OCI-LY3 (cell line): ENCODE measurements at regions not wholly inside any gene's neighbourhood (a gene's known extent, or its start where the extent isn't known, plus 50 kb on each side); places are given as distances from the start of the nearest gene placed in this dataset.

ENCODE experiments used
- H2AFZ ChIP-seq: fragments of 200-600, 300-600 bp; shearing (Covaris generic); 2 replicates; pipeline ENCODE4 v1.6.0; 2014; ENCODE audit warnings: antibody characterized with exemption, low read depth, low read length
- H3K27ac ChIP-seq: fragments of 200-600, 300-600 bp; sonication (generic); 2 replicates; pipeline ENCODE4 v1.5.1; 2014; ENCODE audit warnings: mild to moderate bottlenecking, low read length, moderate library complexity, mixed read lengths
- H3K27me3 ChIP-seq: fragments of 200-600, 300-600 bp; sonication (generic); 2 replicates; pipeline ENCODE4 v1.6.1; 2014; ENCODE audit warnings: low read depth, low read length, mixed read lengths
- H3K36me3 ChIP-seq: fragments of 200-600, 300-600 bp; sonication (generic); replicated peaks from 2 replicates; pipeline ENCODE3; 2014; ENCODE audit warnings: low read depth, low read length, mixed read lengths
- H3K4me1 ChIP-seq: fragments of 300-600, 200-600 bp; sonication (generic); 2 replicates; pipeline ENCODE4 v1.6.1; 2014; ENCODE audit warnings: low read length, mixed read lengths
- H3K4me2 ChIP-seq: fragments of 200-600, 300-600 bp; sonication (generic); 2 replicates; pipeline ENCODE4 v1.6.1; 2014; ENCODE audit warnings: low read length, mixed read lengths
- H3K4me3 ChIP-seq: fragments of 300-600, 200-600 bp; sonication (generic); 2 replicates; pipeline ENCODE4 v1.5.1; 2014; ENCODE audit warnings: antibody characterized with exemption, mild to moderate bottlenecking, low read length, moderate library complexity
- H3K79me2 ChIP-seq: fragments of 300-600, 200-600 bp; shearing (Covaris generic); 2 replicates; pipeline ENCODE4 v1.6.1; 2014; ENCODE audit warnings: mild to moderate bottlenecking, low read length, mixed read lengths
- H3K9ac ChIP-seq: fragments of 300-600, 200-600 bp; shearing (Covaris generic); 2 replicates; pipeline ENCODE4 v1.6.0; 2014; ENCODE audit warnings: mild to moderate bottlenecking, low read length, moderate library complexity
- H3K9me3 ChIP-seq: fragments of 200-600, 300-600 bp; shearing (Covaris generic); 2 replicates; pipeline ENCODE4 v1.6.1; 2014; ENCODE audit warnings: low read length, mixed read lengths; ENCODE audit not compliant: insufficient read depth
- H4K20me1 ChIP-seq: fragments of 200-600, 300-600 bp; sonication (generic); 2 replicates; pipeline ENCODE4 v1.6.1; 2016; ENCODE audit warnings: low read length, mixed read lengths; ENCODE audit not compliant: insufficient read depth
- CTCF ChIP-seq: fragments of 200-600, 300-600 bp; sonication (generic); IDR thresholded peaks from 2 replicates; pipeline ENCODE4 v1.5.1; 2014; ENCODE audit warnings: antibody characterized with exemption, low read length, low read depth
- EZH2phosphoT487 ChIP-seq: fragments of 200-600 bp; shearing (Covaris generic); IDR thresholded peaks from 2 replicates; pipeline ENCODE4 v1.6.1; 2018; ENCODE audit warnings: antibody characterized with exemption, mixed run types, low read depth

DNA sequence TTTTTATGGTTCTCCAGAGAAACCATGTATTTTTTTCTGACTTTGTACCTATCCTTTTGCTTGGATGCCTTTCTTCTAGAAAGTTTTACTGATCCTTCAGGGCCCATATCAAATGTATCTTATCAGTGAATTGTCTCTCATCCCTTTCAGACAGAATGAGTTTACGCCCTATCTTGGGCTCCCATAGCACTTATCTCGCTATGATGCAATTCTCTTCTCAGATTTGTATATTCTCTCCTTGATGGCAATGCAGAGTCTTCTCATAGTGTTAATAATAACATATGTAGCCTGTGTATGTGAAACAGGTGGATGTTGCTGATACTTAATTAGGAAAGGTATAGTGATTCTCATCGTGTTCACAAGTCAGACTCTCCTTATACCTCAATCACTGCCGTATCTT lies 336.2 kb downstream of the UTRN start:
- H3K27ac ChIP-seq, result no peak overlapping the region
- H3K9me3 ChIP-seq, result no peaks in the 10 kb centered on the region
- H2AFZ ChIP-seq, result no peak overlapping the region
- no peaks in the 10 kb centered on the region for H3K79me2 ChIP-seq
- TF ChIP-seq EZH2phosphoT487, result no peak
- no peak for TF ChIP-seq CTCF
- no peaks in the 10 kb centered on the region for H4K20me1 ChIP-seq
- H3K4me3 ChIP-seq, result no peak overlapping the region
- no peaks in the 10 kb centered on the region for H3K27me3 ChIP-seq
- H3K9ac ChIP-seq, result no peak overlapping the region
- no peak overlapping the region for H3K4me2 ChIP-seq
- no peaks in the 10 kb centered on the region for H3K4me1 ChIP-seq
- no peaks in the 10 kb centered on the region for H3K36me3 ChIP-seq

GRCh38 chr6:144624246-144624645 lies 339.1 kb downstream of the UTRN start:
- no peaks in the 10 kb centered on the region for H3K79me2 ChIP-seq
- no peaks in the 10 kb centered on the region for H3K9me3 ChIP-seq
- TF ChIP-seq EZH2phosphoT487 (no peak), CTCF (no peak)

DNA sequence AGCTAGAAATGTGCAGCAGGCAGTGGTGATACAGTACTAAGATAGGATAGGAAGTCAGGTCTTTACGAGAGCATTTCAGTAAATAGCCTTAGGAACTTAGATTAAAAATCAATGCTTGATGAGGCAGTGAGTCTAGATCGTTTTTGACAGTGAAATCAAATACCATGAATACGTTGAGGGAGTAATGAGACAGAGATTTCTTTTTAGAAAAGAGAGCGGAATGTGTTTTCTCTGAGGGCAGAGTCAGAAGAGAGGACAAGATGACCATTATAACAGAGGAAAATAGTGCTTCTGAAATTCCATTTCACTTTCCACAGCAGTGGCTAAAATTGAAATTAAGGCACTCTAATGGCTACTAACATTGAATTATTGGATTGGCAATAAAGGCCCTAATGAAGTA lies 339.6 kb downstream of the UTRN start:
- no peaks in the 10 kb centered on the region for H3K4me1 ChIP-seq
- H4K20me1 ChIP-seq, result no peaks in the 10 kb centered on the region
- no peaks in the 10 kb centered on the region for H3K27me3 ChIP-seq
- H3K27ac ChIP-seq, result no peak overlapping the region
- H3K4me3 ChIP-seq, result no peak overlapping the region
- no peak overlapping the region for H3K9ac ChIP-seq
- TF ChIP-seq CTCF (no peak), EZH2phosphoT487 (no peak)
- H2AFZ ChIP-seq, result no peak overlapping the region
- no peaks in the 10 kb centered on the region for H3K36me3 ChIP-seq
- H3K9me3 ChIP-seq, result no peaks in the 10 kb centered on the region
- H3K79me2 ChIP-seq, result no peaks in the 10 kb centered on the region
- no peak overlapping the region for H3K4me2 ChIP-seq

More at GRCh38 chr6:144624246-144624645, 339.1 kb downstream of the UTRN start:
- Histone ChIP-seq H3K27ac (no peak overlapping the region), H3K4me3 (no peak overlapping the region), H3K27me3 (no peaks in the 10 kb centered on the region), H3K36me3 (no peaks in the 10 kb centered on the region), H2AFZ (no peak overlapping the region), H4K20me1 (no peaks in the 10 kb centered on the region), H3K4me2 (no peak overlapping the region), H3K9ac (no peak overlapping the region), H3K4me1 (no peaks in the 10 kb centered on the region)

DNA sequence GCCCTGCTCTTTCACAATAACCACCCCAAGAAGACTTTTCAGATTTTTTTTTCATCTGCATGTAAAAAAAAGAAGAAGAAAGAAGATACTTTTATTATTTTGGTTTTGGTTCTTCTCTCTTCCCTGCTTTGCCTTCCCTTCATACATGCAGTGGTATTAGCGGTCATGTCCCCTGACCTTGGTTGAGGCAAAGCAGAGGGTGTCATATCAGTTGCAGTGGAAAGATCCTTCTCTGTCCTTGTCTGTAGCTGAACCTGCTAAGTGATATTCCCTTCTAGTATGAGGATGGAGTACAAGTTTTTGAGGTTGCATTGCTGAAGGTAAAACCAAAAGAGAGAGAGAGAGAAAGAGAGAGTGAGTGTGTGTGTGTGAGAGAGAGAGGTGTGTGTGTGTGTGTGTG lies 345.7 kb downstream of the UTRN start:
- H4K20me1 ChIP-seq, result no peaks in the 10 kb centered on the region
- H3K27ac ChIP-seq, result no peak overlapping the region
- H3K79me2 ChIP-seq, result no peaks in the 10 kb centered on the region
- no peak overlapping the region for H3K9ac ChIP-seq
- H3K4me2 ChIP-seq, result no peak overlapping the region
- TF ChIP-seq CTCF (no peak), EZH2phosphoT487 (no peak)
- H2AFZ ChIP-seq, result no peak overlapping the region
- H3K36me3 ChIP-seq, result no peaks in the 10 kb centered on the region
- H3K4me1 ChIP-seq, result no peaks in the 10 kb centered on the region
- no peaks in the 10 kb centered on the region for H3K9me3 ChIP-seq
- H3K27me3 ChIP-seq, result no peaks in the 10 kb centered on the region
- no peak overlapping the region for H3K4me3 ChIP-seq
